ENCODE measurements at regions not wholly inside any gene's neighbourhood (a gene's known extent, or its start where the extent isn't known, plus 50 kb on each side); places are given as distances from the start of the nearest gene placed in this dataset.
"Not testable (repeated sequence)": the region's sequence is repeated elsewhere in the genome, so short reads cannot be mapped to it uniquely, and the experiment has no call there.

GRCh38 chr4:123501733-123502132 is 105.1 kb downstream of the SPRY1 start:
- no peak for DNase-seq

- no peak for DNase-seq
These were observed 107.2 kb downstream of the SPRY1 start for GRCh38 chr4:123503698-123504363.

GRCh38 chr4:123505095-123506010 is 108.8 kb downstream of the SPRY1 start:
- peak; percentile 3 for DNase-seq

- DNase-seq: no peak
These were observed 109.6 kb downstream of the SPRY1 start for GRCh38 chr4:123506011-123506695.

GRCh38 chr4:123507376-123507775 is 110.8 kb downstream of the SPRY1 start:
- DNase-seq: no peak

GRCh38 chr4:123510221-123510620 is 113.6 kb downstream of the SPRY1 start:
- no peak for DNase-seq

GRCh38 chr4:123510659-123511058 is 114.1 kb downstream of the SPRY1 start:
- DNase-seq: no peak

GRCh38 chr4:123516576-123516975 is 120.0 kb downstream of the SPRY1 start:
- no peak for DNase-seq

GRCh38 chr4:123517176-123517575 is 120.6 kb downstream of the SPRY1 start:
- DNase-seq: no peak

- DNase-seq: no peak
These were observed 121.4 kb downstream of the SPRY1 start for GRCh38 chr4:123517971-123518370.

GRCh38 chr4:123520325-123520724 is 123.7 kb downstream of the SPRY1 start:
- DNase-seq: no peak

- no peak for DNase-seq
These were observed 125.5 kb downstream of the SPRY1 start for GRCh38 chr4:123522081-123522480.

GRCh38 chr4:123522646-123523045 is 126.1 kb downstream of the SPRY1 start:
- DNase-seq: no peak

GRCh38 chr4:123524958-123525628 is 128.5 kb downstream of the SPRY1 start:
- no peak for DNase-seq

GRCh38 chr4:123526511-123526910 is 129.9 kb downstream of the SPRY1 start:
- no peak for DNase-seq

GRCh38 chr4:123528501-123529277 is 132.1 kb downstream of the SPRY1 start:
- DNase-seq: no peak

- no peak for DNase-seq
These were observed 132.6 kb downstream of the SPRY1 start for GRCh38 chr4:123529278-123529568.

- no peak for DNase-seq
These were observed 133.8 kb downstream of the SPRY1 start for GRCh38 chr4:123530357-123530756.

- no peak for DNase-seq
These were observed 138.6 kb downstream of the SPRY1 start for GRCh38 chr4:123535037-123535748.

GRCh38 chr4:123536225-123536624 is 139.6 kb downstream of the SPRY1 start:
- DNase-seq: no peak

- not testable (repeated sequence) for DNase-seq
These were observed 141.4 kb downstream of the SPRY1 start for GRCh38 chr4:123537906-123538402.

Measured in stimulated activated CD4-positive, alpha-beta T cell treated with anti-CD3 and anti-CD28 coated beads, Interleukin-4, amount 100 ng/mL, for 1 hour (primary cell).